IPS-18c (cell line): ENCODE measurements at regions not wholly inside any gene's neighbourhood (a gene's known extent, or its start where the extent isn't known, plus 50 kb on each side); places are given as distances from the start of the nearest gene placed in this dataset.

Source experiments
- H3K4me3 ChIP-seq: 2 replicates; pipeline ENCODE4 v1.7.0; 2013; ENCODE audit warnings: low read depth, mild to moderate bottlenecking, low read length, moderate library complexity; ENCODE audit not compliant: insufficient read depth
- H3K9me3 ChIP-seq: one replicate; pipeline ENCODE4 v1.6.1; 2013; ENCODE audit warnings: mild to moderate bottlenecking, low read length, moderate library complexity; ENCODE audit not compliant: control insufficient read depth, insufficient read depth

DNA sequence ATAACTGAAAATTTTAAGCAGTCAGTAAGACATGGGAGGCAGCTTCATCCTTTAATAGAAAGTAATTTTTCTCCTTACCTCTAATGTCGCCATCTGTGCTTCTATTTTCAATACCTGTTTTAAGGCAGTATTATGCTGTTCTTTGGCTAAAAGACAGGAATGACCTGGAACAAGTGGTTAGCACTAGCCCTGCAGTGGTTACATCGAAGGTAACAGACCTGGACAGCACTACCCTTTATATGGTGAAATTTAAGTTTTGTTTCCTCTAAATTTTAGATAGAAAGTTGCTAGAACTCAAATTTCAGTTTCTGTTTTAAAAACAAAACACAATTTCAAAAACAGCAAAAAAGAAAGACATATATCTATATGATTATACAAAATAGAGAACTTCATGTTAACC is 534.1 kb upstream of the CDH6 start:
- H3K4me3 ChIP-seq: no peak overlapping the region

DNA sequence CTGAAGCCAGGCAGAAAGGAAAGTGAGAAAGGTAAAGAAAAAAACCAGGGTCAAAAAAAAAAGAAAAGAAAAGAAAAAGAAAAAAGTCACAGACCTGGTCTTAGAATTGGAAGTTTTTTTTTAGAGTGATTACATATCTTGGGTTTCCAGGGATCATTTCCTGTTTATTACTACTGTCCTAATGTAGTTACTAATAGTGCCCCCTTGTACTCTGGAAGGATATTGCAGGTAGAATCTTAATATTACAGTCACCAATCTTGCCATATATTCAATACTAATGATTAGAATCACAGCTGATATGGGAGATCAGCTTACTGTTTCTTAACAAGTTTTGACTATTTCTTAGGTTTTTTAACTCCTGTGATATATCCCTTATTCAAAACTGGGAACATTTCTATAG is 543.2 kb upstream of the CDH6 start:
- H3K9me3 ChIP-seq: no peaks in the 10 kb centered on the region

More for the DNA sequence above, 534.1 kb upstream of the CDH6 start:
- H3K9me3 ChIP-seq: no peaks in the 10 kb centered on the region

DNA sequence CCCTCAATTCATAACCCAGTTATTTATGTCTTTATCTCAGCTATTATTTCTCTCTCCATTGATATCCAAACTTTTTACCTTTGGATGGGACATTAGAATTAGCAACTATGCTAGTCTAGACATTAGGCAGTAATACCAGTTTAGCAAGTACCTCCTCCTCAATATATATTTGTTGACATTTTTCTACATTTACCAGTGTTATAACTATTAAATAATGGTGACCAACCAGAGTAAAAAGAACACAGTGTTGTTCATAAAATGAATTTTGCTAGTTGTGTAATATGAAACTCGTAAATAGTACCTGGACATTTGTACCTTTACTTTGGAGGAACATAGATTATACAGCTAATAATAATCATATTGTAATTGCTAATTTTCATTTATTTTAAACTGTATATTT is 554.6 kb upstream of the CDH6 start:
- Histone ChIP-seq H3K9me3 (no peaks in the 10 kb centered on the region), H3K4me3 (no peak overlapping the region)

More for the DNA sequence above, 543.2 kb upstream of the CDH6 start:
- no peak overlapping the region for H3K4me3 ChIP-seq

DNA sequence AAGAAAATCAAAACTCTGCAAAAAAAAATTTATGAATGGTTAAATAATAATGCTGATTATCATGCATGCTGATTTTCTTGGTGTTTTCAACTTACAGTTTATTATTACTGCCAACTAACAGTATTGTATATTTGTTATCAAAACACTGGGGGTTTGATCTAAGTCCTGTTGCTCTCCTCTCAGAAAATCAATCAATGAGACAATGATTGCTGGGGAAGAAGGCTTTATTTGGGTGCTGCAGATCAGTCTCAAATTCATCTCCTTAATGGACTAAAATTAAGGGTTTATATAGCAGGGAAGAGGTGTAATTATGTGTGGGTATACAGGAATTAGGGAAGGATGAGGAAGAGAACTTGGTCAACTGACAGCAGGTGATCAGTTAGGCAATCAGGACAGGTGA is 565.5 kb upstream of the CDH6 start:
- no peaks in the 10 kb centered on the region for H3K9me3 ChIP-seq
- no peak overlapping the region for H3K4me3 ChIP-seq

DNA sequence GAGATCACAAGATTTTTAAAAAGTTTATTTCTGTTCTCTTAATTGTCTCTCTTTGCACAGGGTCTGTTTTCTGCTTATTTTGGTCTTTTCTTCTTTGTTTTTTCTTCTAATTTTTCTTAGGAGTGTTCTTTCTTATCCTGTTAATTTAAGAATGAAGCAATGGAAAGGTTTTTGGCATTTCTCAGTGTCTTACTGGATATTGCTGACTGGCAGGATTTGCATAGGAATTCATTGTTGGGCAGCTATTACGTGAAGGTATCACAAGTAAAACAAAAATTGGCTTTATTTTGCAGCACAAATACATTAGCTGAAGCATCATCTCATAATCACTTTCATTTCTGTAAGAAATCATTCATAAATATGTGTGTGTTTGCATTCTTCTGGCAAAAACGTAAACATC is 566.9 kb upstream of the CDH6 start:
- Histone ChIP-seq H3K4me3 (no peak overlapping the region), H3K9me3 (no peaks in the 10 kb centered on the region)

DNA sequence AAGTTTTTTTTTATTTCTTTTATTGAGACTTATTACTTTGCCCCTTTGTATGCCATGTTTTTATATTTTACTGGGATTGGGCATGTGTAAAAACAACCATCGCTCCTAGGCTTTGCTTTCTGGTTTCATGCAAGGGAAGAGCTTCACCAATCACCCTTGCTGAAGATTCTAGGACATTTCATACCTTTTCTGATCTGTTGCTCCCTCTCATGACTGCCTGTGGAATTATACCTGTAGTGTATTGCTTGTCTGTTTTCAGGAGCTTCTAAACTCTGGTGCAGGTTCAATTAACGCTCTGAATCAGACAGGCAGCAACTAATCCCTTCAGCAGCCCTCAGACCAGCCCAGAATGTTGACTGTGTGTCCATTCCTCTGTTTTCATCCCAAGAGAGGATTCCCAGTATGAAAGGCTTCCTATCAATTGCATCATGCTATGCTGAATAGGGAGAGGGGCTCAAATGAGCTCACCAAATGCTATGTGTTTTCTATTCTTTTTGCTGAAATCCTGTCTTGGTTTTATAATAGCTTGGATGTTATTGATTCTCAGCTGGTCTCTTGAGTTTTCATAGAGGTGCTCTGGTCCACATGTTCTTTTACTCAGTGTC is 572.9 kb upstream of the CDH6 start:
- no peak overlapping the region for H3K4me3 ChIP-seq
- no peaks in the 10 kb centered on the region for H3K9me3 ChIP-seq

DNA sequence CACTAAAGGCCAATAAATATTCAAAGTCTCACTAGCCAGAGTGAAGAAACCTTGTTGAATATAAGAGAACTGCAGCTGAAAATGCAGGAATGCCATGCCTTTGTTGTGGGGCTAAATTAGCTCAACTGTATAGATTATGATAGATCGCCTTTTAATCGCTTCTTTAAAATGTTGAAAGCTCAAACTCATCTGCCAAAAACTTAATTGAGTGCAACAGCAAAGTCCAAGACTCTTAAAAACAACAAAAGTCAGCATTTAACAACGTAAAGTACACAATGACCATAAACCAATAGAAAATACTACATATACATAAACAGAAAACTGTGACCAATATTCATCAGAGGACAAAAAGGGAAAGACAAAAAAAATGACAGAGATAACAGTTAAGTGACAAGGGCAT is 585.0 kb upstream of the CDH6 start:
- Histone ChIP-seq H3K9me3 (no peaks in the 10 kb centered on the region), H3K4me3 (no peak overlapping the region)

DNA sequence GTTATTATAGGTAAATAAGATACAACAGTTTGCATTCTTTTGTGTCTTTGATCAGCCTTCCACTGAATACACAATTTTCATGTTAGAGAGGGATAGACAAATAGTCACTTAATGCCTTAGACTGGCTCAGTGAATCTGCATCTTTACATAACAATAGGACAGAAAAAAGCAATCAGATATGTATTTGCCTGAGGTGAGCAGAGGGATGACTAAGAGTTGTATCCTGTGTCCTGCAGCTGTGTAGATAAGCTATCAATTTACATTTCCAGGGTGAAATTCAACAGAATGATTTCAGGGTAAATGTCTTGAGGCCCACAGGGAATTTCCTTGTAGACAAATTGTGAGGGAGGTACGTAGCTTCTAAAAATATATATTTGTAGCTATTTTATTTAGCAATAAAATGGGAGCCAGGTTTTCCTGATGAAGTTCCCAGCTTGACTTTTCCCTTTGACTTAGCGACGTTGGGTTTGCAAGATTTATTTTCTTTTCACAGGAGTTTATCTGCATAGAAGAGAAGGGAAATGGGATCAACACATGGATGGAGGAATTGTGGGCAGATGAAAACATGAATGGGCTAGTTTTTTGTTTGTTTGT is 586.1 kb upstream of the CDH6 start:
- Histone ChIP-seq H3K4me3 (no peak overlapping the region), H3K9me3 (no peaks in the 10 kb centered on the region)

DNA sequence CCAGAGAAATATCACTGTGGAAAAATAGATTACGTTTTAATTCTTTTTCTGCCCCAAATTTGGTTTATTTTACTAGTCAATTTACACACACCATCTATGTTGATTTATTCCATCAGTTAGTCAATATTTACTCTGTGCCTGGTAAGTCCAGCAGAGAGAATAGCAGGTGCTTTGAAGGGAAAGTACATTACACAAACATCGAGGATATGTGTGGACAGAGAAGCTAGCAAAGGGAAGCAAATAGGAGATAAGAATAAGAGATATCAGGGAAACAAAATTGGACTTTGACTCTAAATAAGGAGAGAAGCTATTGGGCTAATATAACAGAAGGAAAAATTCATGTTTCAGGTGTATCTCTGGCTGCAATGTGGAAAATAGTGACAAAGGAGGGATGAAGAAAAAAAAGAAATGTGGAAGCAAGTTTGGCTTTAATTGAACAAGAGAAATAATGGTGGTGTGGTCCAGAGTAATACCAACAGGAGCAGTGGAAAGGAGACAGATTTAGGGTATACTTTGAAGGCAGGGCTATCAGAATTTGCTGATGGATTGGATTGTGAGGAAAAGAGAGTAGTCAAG is 587.7 kb upstream of the CDH6 start:
- Histone ChIP-seq H3K9me3 (no peaks in the 10 kb centered on the region), H3K4me3 (no peak overlapping the region)

DNA sequence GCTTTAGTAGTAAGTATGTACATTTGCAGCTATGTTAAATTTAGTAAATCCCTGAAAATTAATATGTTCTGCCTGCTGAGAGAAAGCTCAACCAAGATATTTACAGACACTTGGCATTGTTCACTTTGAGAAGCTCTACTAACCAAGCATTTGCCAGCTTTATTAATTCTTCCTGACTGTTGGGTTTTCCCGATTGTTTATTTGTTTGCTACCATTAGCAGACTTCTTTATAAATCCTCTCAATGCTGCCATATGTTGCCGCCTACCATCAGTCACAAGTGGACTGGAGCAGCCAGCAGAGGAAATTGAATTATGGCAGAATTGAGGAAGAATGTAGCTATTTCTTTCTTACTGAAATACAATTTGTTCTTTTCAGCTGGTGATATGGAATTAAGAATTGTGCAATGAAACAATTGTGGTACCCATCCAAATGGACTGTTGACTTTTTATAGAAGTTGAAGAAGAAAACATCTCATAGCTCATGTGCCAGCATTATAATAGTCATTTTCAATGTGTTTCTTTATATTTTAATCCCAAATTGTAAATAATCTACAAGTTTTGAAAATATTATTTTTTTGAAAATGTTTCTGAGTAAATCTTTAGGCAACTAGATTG is 588.7 kb upstream of the CDH6 start:
- Histone ChIP-seq H3K4me3 (no peak overlapping the region), H3K9me3 (no peaks in the 10 kb centered on the region)

DNA sequence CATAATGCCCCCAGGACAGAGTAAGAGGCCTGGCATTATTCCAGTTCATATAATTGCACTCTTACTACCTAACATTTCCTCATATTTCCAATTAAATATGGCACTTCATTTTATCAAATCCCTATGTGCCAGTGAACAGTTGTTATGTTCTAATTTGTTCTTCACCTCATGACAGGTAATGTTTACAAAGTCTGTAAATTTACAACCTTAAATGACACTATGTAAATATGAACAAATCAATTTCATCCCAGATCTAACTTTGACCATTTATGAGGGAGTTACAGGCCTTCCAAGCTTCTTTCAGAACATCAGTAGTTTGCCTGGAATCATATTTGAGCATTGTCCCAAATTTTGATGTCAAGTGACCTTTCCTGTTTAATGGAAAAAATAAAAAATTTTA is 592.6 kb upstream of the CDH6 start:
- Histone ChIP-seq H3K9me3 (no peaks in the 10 kb centered on the region), H3K4me3 (no peak overlapping the region)

DNA sequence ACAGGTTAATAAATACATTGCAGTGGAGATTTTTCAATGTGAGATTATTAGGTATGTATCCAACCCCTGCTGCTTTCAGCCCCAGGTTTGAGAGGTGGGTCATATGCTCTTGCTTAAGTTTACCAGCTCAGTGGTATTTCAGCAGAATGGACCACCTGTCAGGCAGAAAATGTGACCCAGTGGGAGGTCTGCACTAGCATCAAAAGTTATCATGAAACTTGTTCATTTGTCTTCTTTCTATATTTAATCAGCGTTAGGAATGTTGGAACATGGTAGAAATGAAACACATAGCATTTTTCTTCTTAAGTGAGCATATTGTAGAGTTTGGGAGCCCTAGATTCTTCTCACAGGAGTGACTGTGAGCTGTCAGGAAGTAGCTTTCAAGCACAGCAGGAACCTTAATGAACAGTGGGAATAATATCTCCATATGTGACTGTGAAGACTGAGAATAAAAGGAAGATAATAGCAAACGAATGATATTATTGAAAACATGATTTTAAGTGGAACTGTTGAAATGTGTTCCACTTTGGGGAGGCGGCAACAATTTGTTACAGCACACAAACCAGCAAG is 596.9 kb upstream of the CDH6 start:
- Histone ChIP-seq H3K9me3 (no peaks in the 10 kb centered on the region), H3K4me3 (no peak overlapping the region)

DNA sequence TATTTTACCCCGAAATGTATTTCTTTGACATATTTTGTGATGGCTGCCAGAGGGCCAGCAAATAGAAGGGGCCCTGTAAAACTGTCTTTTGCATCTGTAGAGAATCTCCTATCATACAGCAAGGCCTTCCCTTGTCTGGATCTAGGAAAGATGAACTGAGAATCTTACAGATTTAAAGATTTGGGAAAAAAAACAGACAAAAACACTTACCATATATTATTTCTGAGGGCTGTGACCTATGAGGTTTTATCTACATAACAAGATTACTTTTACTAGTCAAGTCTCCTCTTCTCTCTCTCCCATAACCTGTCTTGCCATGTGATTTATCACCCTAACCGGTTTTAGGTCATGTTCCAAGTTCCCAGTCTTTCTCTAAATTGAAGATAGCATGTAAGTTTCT is 599.2 kb upstream of the CDH6 start:
- Histone ChIP-seq H3K4me3 (no peak overlapping the region), H3K9me3 (no peaks in the 10 kb centered on the region)

DNA sequence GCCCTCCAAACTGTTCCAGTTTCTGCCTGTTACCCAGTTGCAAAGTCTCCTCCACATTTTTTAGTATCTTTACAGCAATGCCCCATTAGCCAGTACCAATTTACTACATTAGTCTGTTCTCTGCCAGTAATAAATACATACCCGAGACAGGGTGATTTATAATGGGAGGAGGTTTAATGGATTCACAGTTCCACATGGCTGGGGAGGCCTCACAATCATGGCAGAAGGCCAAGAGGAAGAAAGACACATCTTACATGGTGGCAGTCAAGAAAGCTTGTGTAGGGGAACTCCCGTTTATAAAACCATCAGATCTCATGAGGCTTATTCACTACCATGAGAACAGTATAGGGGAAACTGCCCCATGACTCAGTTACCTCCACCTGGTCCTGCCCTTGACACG is 600.7 kb upstream of the CDH6 start:
- Histone ChIP-seq H3K4me3 (no peak overlapping the region), H3K9me3 (no peaks in the 10 kb centered on the region)

DNA sequence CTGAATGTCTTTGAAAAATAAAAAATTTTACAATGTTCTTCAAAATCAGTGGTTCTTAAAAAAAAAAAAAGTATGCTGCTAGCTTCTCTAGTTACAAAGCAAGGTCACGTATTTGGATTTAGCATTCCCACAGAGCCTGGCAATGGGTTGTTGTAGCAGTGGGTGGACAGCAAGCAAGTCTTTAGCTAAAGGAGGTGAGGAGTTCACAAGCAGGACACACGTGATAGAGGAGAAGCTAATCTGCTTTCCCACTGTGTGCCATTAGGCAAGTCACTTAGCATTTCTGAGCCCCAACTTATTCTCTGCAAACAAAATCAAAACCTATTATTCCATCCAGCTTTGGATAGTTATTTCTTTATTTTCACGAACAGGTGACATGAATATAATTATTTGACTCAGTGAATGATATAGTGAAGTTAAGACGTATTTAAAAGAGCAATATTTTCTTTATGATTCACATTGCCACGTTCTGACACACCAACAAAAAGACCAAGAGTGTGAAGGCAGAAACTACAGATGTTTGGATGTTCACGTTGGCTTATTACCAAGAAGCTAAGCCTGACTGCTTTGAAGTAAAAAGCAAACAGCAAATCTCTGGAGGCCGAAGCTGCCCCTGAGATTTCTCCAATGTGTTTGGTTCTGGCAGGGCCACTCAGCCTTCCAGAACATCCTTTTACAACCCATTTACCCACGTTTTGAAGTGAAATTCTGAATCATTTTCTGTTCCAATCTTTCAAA is 612.1 kb upstream of the CDH6 start:
- H3K4me3 ChIP-seq: no peak overlapping the region
- H3K9me3 ChIP-seq: no peaks in the 10 kb centered on the region

DNA sequence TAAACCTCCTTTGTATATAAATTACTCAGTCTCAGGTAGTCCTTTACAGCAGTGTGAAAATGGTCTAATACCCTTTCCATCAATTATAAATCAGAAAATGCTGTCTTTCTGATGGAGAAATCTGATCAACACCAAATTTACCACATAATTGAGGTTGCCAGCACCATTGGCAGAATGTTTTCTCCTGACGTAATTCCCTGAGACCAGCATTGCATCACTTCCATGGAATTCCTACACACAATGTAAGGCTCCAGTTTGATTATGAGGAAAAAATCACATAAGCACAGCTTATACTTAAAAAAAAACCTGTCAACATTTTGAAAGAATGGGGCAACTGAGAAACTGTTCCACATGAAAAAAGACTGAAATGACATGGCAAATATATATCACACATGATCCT is 618.7 kb upstream of the CDH6 start:
- H3K9me3 ChIP-seq: no peaks in the 10 kb centered on the region
- H3K4me3 ChIP-seq: no peak overlapping the region

DNA sequence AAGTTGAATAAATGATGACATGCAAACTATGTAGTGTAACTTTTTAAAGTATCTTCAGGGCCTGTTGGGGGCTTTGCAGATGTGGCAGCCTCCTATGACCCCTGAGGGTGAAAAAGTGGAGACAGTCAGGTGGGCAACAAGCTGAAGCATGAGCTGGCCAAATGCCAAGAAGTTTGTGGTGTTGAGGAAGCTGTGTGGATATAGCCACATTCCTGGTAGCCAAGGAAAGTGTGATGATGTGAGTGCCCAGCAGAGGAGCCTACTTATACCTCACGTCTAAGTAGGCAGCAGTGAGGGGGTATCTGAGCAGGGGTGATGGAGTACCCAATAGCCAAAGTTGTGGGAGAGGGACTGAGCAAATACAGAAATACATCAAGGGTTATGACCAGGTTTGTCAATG is 621.2 kb upstream of the CDH6 start:
- H3K4me3 ChIP-seq: no peak overlapping the region
- H3K9me3 ChIP-seq: no peaks in the 10 kb centered on the region

DNA sequence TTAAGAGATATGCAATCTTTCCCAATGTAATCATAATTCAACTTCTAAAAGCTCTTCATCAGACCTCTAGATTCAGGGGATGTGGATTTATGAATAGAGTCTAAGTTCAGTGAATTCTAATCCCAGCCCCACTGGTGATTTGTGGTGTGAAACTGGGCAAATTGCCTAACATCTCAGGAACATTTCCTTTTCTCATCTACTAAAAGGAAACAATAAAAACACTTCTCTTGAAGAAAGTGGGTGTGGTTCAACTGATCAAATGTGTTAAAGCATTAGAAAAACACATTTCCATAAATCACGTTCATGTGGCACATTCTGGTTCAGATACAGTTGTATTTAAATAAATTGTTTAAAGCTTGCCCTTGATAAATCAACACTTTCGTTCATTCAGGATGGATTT is 631.7 kb upstream of the CDH6 start:
- Histone ChIP-seq H3K9me3 (no peaks in the 10 kb centered on the region), H3K4me3 (no peak overlapping the region)
